ENCODE measurements at regions not wholly inside any gene's neighbourhood (a gene's known extent, or its start where the extent isn't known, plus 50 kb on each side); places are given as distances from the start of the nearest gene placed in this dataset. TPM values are rescaled to one million over a fixed set of nuclear protein-coding genes. Genes with fewer than 3 reads are reported as not detected.

Small RNA genes in the stretch of these regions (small RNA-seq; reads per million reads assigned to genes)
- gene RF00004 = not detected

Data from Karpas-422 (cell line).